Mesodermal cell (in vitro differentiated cells): ENCODE measurements at regions not wholly inside any gene's neighbourhood (a gene's known extent, or its start where the extent isn't known, plus 50 kb on each side); places are given as distances from the start of the nearest gene placed in this dataset.

Experiments used
- H3K27ac ChIP-seq: 2 replicates; pipeline ENCODE4 v1.7.0; 2013; ENCODE audit warnings: mild to moderate bottlenecking, low read depth, low read length, moderate library complexity; ENCODE audit not compliant: severe bottlenecking
- H3K36me3 ChIP-seq: 2 replicates; pipeline ENCODE4 v1.7.1; 2013; ENCODE audit warnings: mild to moderate bottlenecking, low read length, moderate library complexity; ENCODE audit not compliant: control insufficient read depth, insufficient read depth
- H3K4me1 ChIP-seq: one replicate; pipeline ENCODE4 v1.7.1; 2013; ENCODE audit warnings: mild to moderate bottlenecking, low read length; ENCODE audit not compliant: insufficient read depth, control insufficient read depth, poor library complexity, severe bottlenecking
- H3K4me3 ChIP-seq: 2 replicates; pipeline ENCODE4 v1.7.0; 2013; ENCODE audit warnings: low read length, control low read depth, mild to moderate bottlenecking; ENCODE audit not compliant: insufficient read depth, poor library complexity, severe bottlenecking; ENCODE audit errors: extremely low read depth
- H3K9me3 ChIP-seq: 2 replicates; pipeline ENCODE4 v1.7.1; 2013; ENCODE audit warnings: mild to moderate bottlenecking, low read length, moderate library complexity; ENCODE audit not compliant: control insufficient read depth
- WGBS, 2 experiments: methylation state at CpG; one replicate each; pipeline ENCODE4 v1.1.5; 2013; ENCODE audit warnings: missing lambda C conversion rate in 2 of 2; ENCODE audit not compliant: insufficient coverage in 2 of 2; 5-methylcytosine and 5-hydroxymethylcytosine counted together

- H3K4me3 ChIP-seq: no peak overlapping the region
- no peaks in the 10 kb centered on the region for H3K36me3 ChIP-seq
- H3K4me1 ChIP-seq: no peaks in the 10 kb centered on the region
- H3K9me3 ChIP-seq: no peaks in the 10 kb centered on the region
- H3K27ac ChIP-seq: no peak overlapping the region
Observed at GRCh38 chr5:145708169-145708568, 127.0 kb downstream of the PRELID2 start.

- no peaks in the 10 kb centered on the region for H3K9me3 ChIP-seq
- no peak overlapping the region for H3K4me3 ChIP-seq
- WGBS, 2 experiments: 75 to 86% methylated on average over 1 of the region's 3 CpGs
- no peak overlapping the region for H3K27ac ChIP-seq
- H3K36me3 ChIP-seq: no peaks in the 10 kb centered on the region
- H3K4me1 ChIP-seq: no peaks in the 10 kb centered on the region
Observed at GRCh38 chr5:145704724-145705123, 130.4 kb downstream of the PRELID2 start.

GRCh38 chr5:145703856-145704255 is 131.3 kb downstream of the PRELID2 start:
- H3K4me1 ChIP-seq: no peaks in the 10 kb centered on the region
- 79 to 83% methylated on average over 2 to 4 of the region's 4 CpGs for WGBS, 2 experiments

GRCh38 chr5:145701404-145701803 is 133.7 kb downstream of the PRELID2 start:
- no peak overlapping the region for H3K4me3 ChIP-seq
- WGBS, 2 experiments: 100% methylated on average over 2 of the region's 3 CpGs; no CpG with 5 or more reads in 1 of the 2 experiments
- no peaks in the 10 kb centered on the region for H3K36me3 ChIP-seq
- no peaks in the 10 kb centered on the region for H3K9me3 ChIP-seq
- H3K4me1 ChIP-seq: no peaks in the 10 kb centered on the region
- no peak overlapping the region for H3K27ac ChIP-seq

More at GRCh38 chr5:145703856-145704255, 131.3 kb downstream of the PRELID2 start:
- no peaks in the 10 kb centered on the region for H3K36me3 ChIP-seq
- H3K4me3 ChIP-seq: no peak overlapping the region
- no peak overlapping the region for H3K27ac ChIP-seq
- no peaks in the 10 kb centered on the region for H3K9me3 ChIP-seq

- WGBS, 2 experiments: 81 to 86% methylated on average over 2 of the region's 2 CpGs
- H3K4me1 ChIP-seq: no peaks in the 10 kb centered on the region
Observed at GRCh38 chr5:145699846-145700245, 135.3 kb downstream of the PRELID2 start.

GRCh38 chr5:145697251-145697990 is 137.7 kb downstream of the PRELID2 start:
- H3K9me3 ChIP-seq: no peaks in the 10 kb centered on the region
- no peaks in the 10 kb centered on the region for H3K36me3 ChIP-seq
- no peaks in the 10 kb centered on the region for H3K4me1 ChIP-seq
- no peak overlapping the region for H3K4me3 ChIP-seq
- H3K27ac ChIP-seq: no peak overlapping the region
- 63 to 80% methylated on average over 2 of the region's 4 CpGs for WGBS, 2 experiments

More at GRCh38 chr5:145699846-145700245, 135.3 kb downstream of the PRELID2 start:
- Histone ChIP-seq H3K9me3 (no peaks in the 10 kb centered on the region), H3K4me3 (no peak overlapping the region), H3K36me3 (no peaks in the 10 kb centered on the region), H3K27ac (no peak overlapping the region)

- Histone ChIP-seq H3K9me3 (no peaks in the 10 kb centered on the region), H3K36me3 (no peaks in the 10 kb centered on the region), H3K4me3 (no peak overlapping the region), H3K27ac (no peak overlapping the region), H3K4me1 (no peaks in the 10 kb centered on the region)
- WGBS, 2 experiments: 78 to 83% methylated on average over 2 of the region's 3 CpGs
Observed at GRCh38 chr5:145689235-145689634, 145.9 kb downstream of the PRELID2 start.

GRCh38 chr5:145687943-145688342 is 147.2 kb downstream of the PRELID2 start:
- H3K4me1 ChIP-seq: no peaks in the 10 kb centered on the region
- 86 to 100% methylated on average over 1 to 2 of the region's 4 CpGs for WGBS, 2 experiments
- no peak overlapping the region for H3K4me3 ChIP-seq
- H3K36me3 ChIP-seq: no peaks in the 10 kb centered on the region
- H3K27ac ChIP-seq: no peak overlapping the region
- H3K9me3 ChIP-seq: no peaks in the 10 kb centered on the region

- no peaks in the 10 kb centered on the region for H3K9me3 ChIP-seq
- no peak overlapping the region for H3K4me3 ChIP-seq
- no peaks in the 10 kb centered on the region for H3K4me1 ChIP-seq
- H3K36me3 ChIP-seq: no peaks in the 10 kb centered on the region
- 88% methylated on average over 1 of the region's 1 CpG; no CpG with 5 or more reads in 1 of the 2 experiments for WGBS, 2 experiments
- H3K27ac ChIP-seq: no peak overlapping the region
Observed at GRCh38 chr5:145685417-145685816, 149.7 kb downstream of the PRELID2 start.

GRCh38 chr5:145683431-145683830 is 151.7 kb downstream of the PRELID2 start:
- H3K9me3 ChIP-seq: no peaks in the 10 kb centered on the region
- no peak overlapping the region for H3K4me3 ChIP-seq
- no peak overlapping the region for H3K27ac ChIP-seq
- H3K36me3 ChIP-seq: no peaks in the 10 kb centered on the region
- WGBS, 2 experiments: 80 to 100% methylated on average over 1 of the region's 2 CpGs
- no peaks in the 10 kb centered on the region for H3K4me1 ChIP-seq

GRCh38 chr5:145682197-145682899 is 152.8 kb downstream of the PRELID2 start:
- Histone ChIP-seq H3K4me1 (no peaks in the 10 kb centered on the region), H3K4me3 (no peak overlapping the region), H3K36me3 (no peaks in the 10 kb centered on the region), H3K27ac (no peak overlapping the region), H3K9me3 (no peaks in the 10 kb centered on the region)
- 96 to 97% methylated on average over 7 of the region's 8 CpGs for WGBS, 2 experiments
